ENCODE measurements at regions not wholly inside any gene's neighbourhood (a gene's known extent, or its start where the extent isn't known, plus 50 kb on each side); places are given as distances from the start of the nearest gene placed in this dataset.

DNA sequence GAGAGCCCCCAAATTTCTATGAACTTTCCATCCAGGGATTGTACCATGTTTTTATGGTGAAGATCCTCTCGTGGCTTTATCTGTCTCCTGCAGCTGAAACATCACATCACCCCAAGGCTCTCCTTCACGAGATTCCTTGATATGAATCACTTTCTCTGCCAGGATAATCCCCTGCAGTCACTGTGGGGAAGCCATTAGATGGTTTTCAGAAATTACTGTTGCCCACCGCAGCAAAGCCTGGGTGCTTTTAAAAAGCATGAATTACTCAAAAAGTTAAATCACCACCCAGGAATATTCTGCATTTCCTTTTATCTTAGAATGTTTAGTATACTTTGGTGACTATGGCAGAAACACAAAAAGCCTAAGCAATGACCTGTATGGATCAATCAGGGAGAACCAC is 428.4 kb upstream of the SLC14A2 start:
- no peak for TF ChIP-seq POLR2A (IDR thresholded peaks at IDR 0.05)
- no peak for TF ChIP-seq CTCF (IDR thresholded peaks at IDR 0.05)

Data from breast epithelium (tissue), 3 donors.